NOMO-1 treated with dmso at 0.1 percent for 144 hours (cell line): ENCODE measurements at regions not wholly inside any gene's neighbourhood (a gene's known extent, or its start where the extent isn't known, plus 50 kb on each side); places are given as distances from the start of the nearest gene placed in this dataset.
"Not testable (repeated sequence)": the region's sequence is repeated elsewhere in the genome, so short reads cannot be mapped to it uniquely, and the experiment has no call there.

ENCODE experiments used
- DNase-seq: peaks from one replicate; lab custom pipeline; 2025; ENCODE audit not compliant: unreplicated experiment; lab: John Stamatoyannopoulos, UW

- DNase-seq: no peak
Observed at GRCh38 chr22:48782811-48783511, 1044.7 kb downstream of the BRD1 start.

- DNase-seq: no peak
Observed at GRCh38 chr22:48782326-48782725, 1045.3 kb downstream of the BRD1 start.

- no peak for DNase-seq
Observed at GRCh38 chr22:48781868-48782267, 1045.8 kb downstream of the BRD1 start.

GRCh38 chr22:48781391-48781790, 1046.3 kb downstream of the BRD1 start:
- DNase-seq: no peak

- no peak for DNase-seq
Observed at GRCh38 chr22:48780597-48781277, 1046.9 kb downstream of the BRD1 start.

GRCh38 chr22:48779661-48780596, 1047.7 kb downstream of the BRD1 start:
- DNase-seq: no peak

GRCh38 chr22:48779211-48779643, 1048.4 kb downstream of the BRD1 start:
- no peak for DNase-seq

GRCh38 chr22:48778308-48779195, 1049.1 kb downstream of the BRD1 start:
- no peak for DNase-seq

- DNase-seq: no peak
Observed at GRCh38 chr22:48772286-48772907, 1055.3 kb downstream of the BRD1 start.

GRCh38 chr22:48765595-48765994, 1062.1 kb downstream of the BRD1 start:
- no peak for DNase-seq

- no peak for DNase-seq
Observed at GRCh38 chr22:48761546-48761945, 1066.1 kb downstream of the BRD1 start.

- DNase-seq: no peak
Observed at GRCh38 chr22:48760481-48761390, 1066.9 kb downstream of the BRD1 start.

GRCh38 chr22:48758881-48759875, 1068.5 kb downstream of the BRD1 start:
- no peak for DNase-seq

- no peak for DNase-seq
Observed at GRCh38 chr22:48757985-48758561, 1069.6 kb downstream of the BRD1 start.

GRCh38 chr22:48757581-48757980, 1070.1 kb downstream of the BRD1 start:
- no peak for DNase-seq

- not testable (repeated sequence) for DNase-seq
Observed at GRCh38 chr22:48757135-48757534, 1070.5 kb downstream of the BRD1 start.
